WTC11 (cell line): ENCODE measurements at regions not wholly inside any gene's neighbourhood (a gene's known extent, or its start where the extent isn't known, plus 50 kb on each side); places are given as distances from the start of the nearest gene placed in this dataset.

ENCODE experiments used
- ATAC-seq: fragments of 200-7000 bp; cut with Tn5 transposase; 2 replicates; pipeline ENCODE4 v1.10.0; 2021; ENCODE audit warnings: mild to moderate bottlenecking, moderate library complexity
- CTCF ChIA-PET: fragments of 300-600 bp; sonication (Branson Sonifier 250); formaldehyde crosslinking; loops from one replicate; lab custom pipeline; 2021; ENCODE audit warnings: antibody characterized with exemption; lab: Charles Lee
- POLR2A ChIA-PET: fragments of 350-600 bp; sonication (Branson Sonifier 250); formaldehyde crosslinking; loops from one replicate; lab custom pipeline; 2021; ENCODE audit warnings: antibody characterized with exemption; lab: Charles Lee
- DNase-seq: peaks from one replicate; pipeline ENCODE4 v3.0.0; 2021; ENCODE audit warnings: low spot score
- H3K27ac Mint-ChIP-seq: 2 replicates; pipeline ENCODE4 v1.8.0; 2021; ENCODE audit warnings: mixed read lengths
- H3K27me3 Mint-ChIP-seq: 2 replicates; pipeline ENCODE4 v1.8.0; 2021; ENCODE audit warnings: low read depth, mild to moderate bottlenecking, moderate library complexity, mixed read lengths
- H3K36me3 Mint-ChIP-seq: 2 replicates; pipeline ENCODE4 v1.8.0; 2021; ENCODE audit warnings: mixed read lengths
- H3K4me1 Mint-ChIP-seq: 2 replicates; pipeline ENCODE4 v1.8.0; 2022; ENCODE audit warnings: mixed read lengths
- H3K4me3 Mint-ChIP-seq: 2 replicates; pipeline ENCODE4 v1.8.0; 2021; ENCODE audit warnings: mild to moderate bottlenecking, moderate library complexity, mixed read lengths
- H3K9me3 Mint-ChIP-seq: 2 replicates; pipeline ENCODE4 v1.8.0; 2021; ENCODE audit warnings: mixed read lengths
- ATF1 ChIP-seq: sonication (generic); formaldehyde crosslinking; IDR thresholded peaks from 2 replicates; pipeline ENCODE4 v1.8.1; 2023; ENCODE audit warnings: mild to moderate bottlenecking, moderate library complexity, missing genetic modification reagents
- CTCF ChIP-seq: fragments of 200-600 bp; IDR thresholded peaks from 2 replicates; pipeline ENCODE4 v1.8.0; 2022; ENCODE audit warnings: antibody characterized with exemption
- E2F1 ChIP-seq: sonication (generic); formaldehyde crosslinking; IDR thresholded peaks from 2 replicates; pipeline ENCODE4 v1.8.0; 2022; ENCODE audit warnings: mild to moderate bottlenecking, missing genetic modification reagents
- ELF4 ChIP-seq: sonication (generic); formaldehyde crosslinking; IDR thresholded peaks from 2 replicates; pipeline ENCODE4 v1.8.1; 2022; ENCODE audit warnings: low read depth, mild to moderate bottlenecking, moderate library complexity, missing genetic modification reagents
- EMX1 ChIP-seq: fragments of 250-450 bp; sonication (Bioruptor Pico); IDR thresholded peaks from 2 replicates; pipeline ENCODE4 v1.8.0; 2021; ENCODE audit warnings: mild to moderate bottlenecking
- ETV6 ChIP-seq: sonication (generic); formaldehyde crosslinking; IDR thresholded peaks from 2 replicates; pipeline ENCODE4 v1.8.1; 2022; ENCODE audit warnings: mild to moderate bottlenecking, missing genetic modification reagents
- FOXJ3 ChIP-seq: sonication (generic); formaldehyde crosslinking; IDR thresholded peaks from 2 replicates; pipeline ENCODE4 v1.9.0; 2021; ENCODE audit warnings: missing genetic modification reagents, mild to moderate bottlenecking, borderline replicate concordance
- GRHL2 ChIP-seq: fragments of 250-450 bp; sonication (Bioruptor Pico); IDR thresholded peaks from 2 replicates; pipeline ENCODE4 v1.8.0; 2022; ENCODE audit warnings: mild to moderate bottlenecking, moderate library complexity; ENCODE audit not compliant: insufficient replicate concordance, severe bottlenecking
- HMGA2 ChIP-seq: fragments of 250-450 bp; sonication (Bioruptor Pico); IDR thresholded peaks from 2 replicates; pipeline ENCODE4 v1.4.0; 2021; ENCODE audit warnings: mild to moderate bottlenecking, moderate library complexity
- KAT7 ChIP-seq: sonication (generic); formaldehyde crosslinking; IDR thresholded peaks from 2 replicates; pipeline ENCODE4 v1.8.1; 2023; ENCODE audit warnings: missing genetic modification reagents, mild to moderate bottlenecking, borderline replicate concordance
- NFE2L1 ChIP-seq: sonication (generic); formaldehyde crosslinking; IDR thresholded peaks from 2 replicates; pipeline ENCODE4 v1.8.1; 2023; ENCODE audit warnings: missing genetic modification reagents
- NR3C1 ChIP-seq: sonication (generic); formaldehyde crosslinking; conservative IDR thresholded peaks from 2 replicates; pipeline ENCODE4 v1.8.1; 2023; ENCODE audit warnings: low read depth, mild to moderate bottlenecking, missing genetic modification reagents
- OVOL2 ChIP-seq: fragments of 250-450 bp; sonication (Bioruptor Pico); IDR thresholded peaks from 2 replicates; pipeline ENCODE4 v1.9.0; 2021; ENCODE audit warnings: mild to moderate bottlenecking, borderline replicate concordance
- PRDM15 ChIP-seq: sonication (generic); formaldehyde crosslinking; IDR thresholded peaks from 2 replicates; pipeline ENCODE4 v1.8.0; 2022; ENCODE audit warnings: missing genetic modification reagents
- PRRX2 ChIP-seq: fragments of 250-450 bp; sonication (Bioruptor Pico); IDR thresholded peaks from 2 replicates; pipeline ENCODE4 v1.8.0; 2021; ENCODE audit warnings: mild to moderate bottlenecking
- RORB ChIP-seq: fragments of 250-450 bp; sonication (Bioruptor Pico); IDR thresholded peaks from 2 replicates; pipeline ENCODE4 v1.9.0; 2021; ENCODE audit warnings: mild to moderate bottlenecking
- SMAD3 ChIP-seq: sonication (generic); formaldehyde crosslinking; IDR thresholded peaks from 2 replicates; pipeline ENCODE4 v1.8.0; 2022; ENCODE audit warnings: missing genetic modification reagents, mild to moderate bottlenecking, borderline replicate concordance
- SOX15 ChIP-seq: fragments of 250-450 bp; sonication (Bioruptor Pico); IDR thresholded peaks from 2 replicates; pipeline ENCODE4 v1.9.0; 2021; ENCODE audit warnings: mild to moderate bottlenecking
- TCF7 ChIP-seq: sonication (generic); formaldehyde crosslinking; IDR thresholded peaks from 2 replicates; pipeline ENCODE4 v1.8.0; 2022; ENCODE audit warnings: mild to moderate bottlenecking, low read depth, missing genetic modification reagents, moderate library complexity
- USF2 ChIP-seq: sonication (generic); formaldehyde crosslinking; IDR thresholded peaks from 2 replicates; pipeline ENCODE4 v1.8.1; 2023; ENCODE audit warnings: mild to moderate bottlenecking, missing genetic modification reagents, moderate library complexity
- ZBTB21 ChIP-seq: sonication (generic); formaldehyde crosslinking; IDR thresholded peaks from 2 replicates; pipeline ENCODE4 v1.8.1; 2023; ENCODE audit warnings: mild to moderate bottlenecking, missing genetic modification reagents, borderline replicate concordance
- ZNF121 ChIP-seq: sonication (generic); formaldehyde crosslinking; IDR thresholded peaks from 2 replicates; pipeline ENCODE4 v1.8.0; 2023; ENCODE audit warnings: missing genetic modification reagents
- ZNF232 ChIP-seq: sonication (generic); formaldehyde crosslinking; IDR thresholded peaks from 2 replicates; pipeline ENCODE4 v1.8.0; 2022; ENCODE audit warnings: mild to moderate bottlenecking, missing genetic modification reagents
- ZNF512 ChIP-seq: sonication (generic); formaldehyde crosslinking; IDR thresholded peaks from 2 replicates; pipeline ENCODE4 v1.8.1; 2022; ENCODE audit warnings: missing genetic modification reagents, borderline replicate concordance
- ZNF532 ChIP-seq: fragments of 250-450 bp; sonication (Bioruptor Pico); IDR thresholded peaks from 2 replicates; pipeline ENCODE4 v1.9.0; 2021; ENCODE audit warnings: mild to moderate bottlenecking, borderline replicate concordance

GRCh38 chr2:224180810-224181209 lies 141.7 kb upstream of the SERPINE2 start:
- no peak for DNase-seq
- POLR2A ChIA-PET: no interaction called here
- no peak overlapping the region for H3K27ac Mint-ChIP-seq
- no peaks in the 10 kb centered on the region for H3K27me3 Mint-ChIP-seq
- H3K9me3 Mint-ChIP-seq: peaks cover 5% of the 10 kb centered on the region; the same call in 1 of the 2 replicates
- TF ChIP-seq GRHL2 (CRISPR knock-in tag): no peak
- no peak for TF ChIP-seq EMX1 (CRISPR knock-in tag)
- TF ChIP-seq ZNF512 (CRISPR knock-in tag): no peak
- TF ChIP-seq HMGA2 (CRISPR knock-in tag): no peak
- TF ChIP-seq OVOL2 (CRISPR knock-in tag): no peak
- no peak for TF ChIP-seq ZBTB21
- TF ChIP-seq ATF1 (CRISPR knock-in tag): no peak
- TF ChIP-seq ZNF232 (CRISPR knock-in tag): no peak
- no peak for TF ChIP-seq RORB (CRISPR knock-in tag)
- no peak for TF ChIP-seq KAT7 (CRISPR knock-in tag)
- TF ChIP-seq SOX15: no peak
- no peak for TF ChIP-seq PRDM15 (CRISPR knock-in tag)
- TF ChIP-seq ZNF121: no peak
- TF ChIP-seq E2F1: no peak
- TF ChIP-seq ELF4 (CRISPR knock-in tag): no peak
- no peak for TF ChIP-seq TCF7 (CRISPR knock-in tag)
- no peak for TF ChIP-seq SMAD3 (CRISPR knock-in tag)
- no peak for TF ChIP-seq NR3C1 (CRISPR knock-in tag)
- no peak for TF ChIP-seq PRRX2
- TF ChIP-seq, all 79 proteins: peak for 0
- Mint-ChIP-seq H3K4me1 (peaks cover 8% of the 10 kb centered on the region), H3K4me3 (no peak overlapping the region), H3K36me3 (no peaks in the 10 kb centered on the region)
- CTCF ChIA-PET: no interaction called here
- no peak for ATAC-seq

- CTCF ChIA-PET: no interaction called here
- Mint-ChIP-seq H3K27me3 (no peaks in the 10 kb centered on the region), H3K36me3 (no peaks in the 10 kb centered on the region), H3K4me3 (no peak overlapping the region), H3K9me3 (0 out of 2 replicates have a peak, but pooled peaks cover 4% of the 10 kb centered on the region), H3K4me1 (no peaks in the 10 kb centered on the region), H3K27ac (no peak overlapping the region)
- DNase-seq (no peak), ATAC-seq (no peak)
- POLR2A ChIA-PET: no interaction called here
- TF ChIP-seq NFE2L1: no peak
- no peak for TF ChIP-seq FOXJ3 (CRISPR knock-in tag)
- TF ChIP-seq USF2 (CRISPR knock-in tag): no peak
- TF ChIP-seq CTCF: no peak
- TF ChIP-seq ETV6 (CRISPR knock-in tag): no peak
- TF ChIP-seq ZNF532 (CRISPR knock-in tag): no peak
These were observed 139.0 kb upstream of the SERPINE2 start for GRCh38 chr2:224178056-224178455.
